Common myeloid progenitor, CD34-positive (primary cell): ENCODE measurements at regions not wholly inside any gene's neighbourhood (a gene's known extent, or its start where the extent isn't known, plus 50 kb on each side); places are given as distances from the start of the nearest gene placed in this dataset.

Source experiments
- CTCF ChIA-PET: fragments of 350-600 bp; sonication (Branson Sonifier 250); formaldehyde crosslinking; loops from one replicate; lab custom pipeline; 2021; ENCODE audit warnings: antibody characterized with exemption; lab: Charles Lee
- POLR2A ChIA-PET: fragments of 350-600 bp; sonication (Branson Sonifier 250); formaldehyde crosslinking; loops from one replicate; lab custom pipeline; 2021; ENCODE audit warnings: antibody characterized with exemption; lab: Charles Lee
- DNase-seq, 3 donors: peaks; one replicate each; pipeline versions ENCODE4 v3.0.0 to v3.0.0-alpha.2; 2013
- H3K27ac ChIP-seq, 2 experiments: 1 replicate in 1 of 2; 2 replicates in 1 of 2; pipeline ENCODE4 v1.7.0; 2013; ENCODE audit warnings: inconsistent platforms in 2 of 2, low read length in 2 of 2, mild to moderate bottlenecking in 2 of 2, low read depth in 1 of 2, moderate library complexity in 1 of 2; ENCODE audit not compliant: severe bottlenecking in 2 of 2, insufficient read depth in 1 of 2, poor library complexity in 1 of 2
- H3K27me3 ChIP-seq, 5 experiments: replicated peaks in 2 of 5; 1 replicate in 3 of 5; 2 replicates in 2 of 5; pipeline versions ENCODE4 v1.6.1 to v1.7.0; 2013; ENCODE audit warnings: low read length in 4 of 5, mild to moderate bottlenecking in 2 of 5, moderate library complexity in 2 of 5, inconsistent platforms in 1 of 5; ENCODE audit not compliant: insufficient read depth in 5 of 5, control insufficient read depth in 4 of 5
- H3K36me3 ChIP-seq, 4 experiments: 1 replicate in 2 of 4; 2 replicates in 2 of 4; pipeline versions ENCODE4 v1.6.1 to v1.7.0; 2013; ENCODE audit warnings: low read length in 3 of 4, control low read depth in 1 of 4, mild to moderate bottlenecking in 1 of 4; ENCODE audit not compliant: control insufficient read depth in 4 of 4, insufficient read depth in 4 of 4
- H3K4me1 ChIP-seq, 4 experiments: 1 replicate in 3 of 4; 2 replicates in 1 of 4; pipeline versions ENCODE4 v1.6.1 to v1.7.1; 2013; ENCODE audit warnings: low read length in 3 of 4, mild to moderate bottlenecking in 3 of 4, control low read depth in 1 of 4, inconsistent platforms in 1 of 4, moderate library complexity in 1 of 4; ENCODE audit not compliant: control insufficient read depth in 4 of 4, insufficient read depth in 4 of 4; ENCODE audit errors: control extremely low read depth in 1 of 4
- H3K4me3 ChIP-seq, 7 experiments: 1 replicate in 4 of 7; 2 replicates in 3 of 7; pipeline versions ENCODE4 v1.5.1 to v1.7.0; 2013; ENCODE audit warnings: mild to moderate bottlenecking in 7 of 7, low read length in 6 of 7, moderate library complexity in 6 of 7, inconsistent platforms in 2 of 7, low read depth in 2 of 7, control low read depth in 1 of 7; ENCODE audit not compliant: insufficient read depth in 4 of 7, control insufficient read depth in 1 of 7; ENCODE audit errors: extremely low read depth in 1 of 7
- H3K9me3 ChIP-seq, 5 experiments: 1 replicate in 4 of 5; 2 replicates in 1 of 5; pipeline versions ENCODE4 v1.6.1 to v1.7.1; 2013; ENCODE audit warnings: low read length in 4 of 5, mild to moderate bottlenecking in 2 of 5, inconsistent platforms in 1 of 5, low read depth in 1 of 5, moderate library complexity in 1 of 5; ENCODE audit not compliant: control insufficient read depth in 4 of 5, insufficient read depth in 2 of 5; ENCODE audit errors: control extremely low read depth in 1 of 5
- WGBS: methylation state at CpG from one replicate; pipeline ENCODE4 v1.1.5; 2013; ENCODE audit not compliant: insufficient coverage; 5-methylcytosine and 5-hydroxymethylcytosine counted together

DNA sequence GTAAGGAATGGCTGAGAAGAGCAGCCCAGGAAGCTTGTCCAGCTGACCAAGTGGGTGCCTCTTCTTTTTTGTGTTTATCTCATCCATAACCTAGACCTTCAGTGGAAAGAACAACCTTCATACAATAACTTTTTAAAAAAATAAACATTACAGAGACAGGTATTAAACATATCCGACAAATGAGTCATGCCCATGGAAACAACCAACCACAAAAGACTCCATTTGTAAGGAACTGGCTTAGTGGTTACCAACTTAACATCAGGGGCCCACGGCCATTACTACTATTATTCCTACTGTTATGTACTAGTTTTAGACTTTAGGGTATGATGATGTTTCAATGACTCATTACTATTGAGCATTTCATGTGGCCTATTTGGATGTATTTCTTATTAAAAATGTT is 191.7 kb upstream of the SERP2 start:
- H3K4me1 ChIP-seq, result no peaks in the 10 kb centered on the region
- no peak overlapping the region for H3K4me3 ChIP-seq
- ChIA-PET POLR2A (no interaction called here), CTCF (no interaction called here)
- no peak overlapping the region for H3K27ac ChIP-seq
- WGBS, result no CpG with 5 or more reads among the region's 2 CpGs
- H3K36me3 ChIP-seq, result no peaks in the 10 kb centered on the region
- H3K9me3 ChIP-seq, result peaks cover 0 to 2% (median 0%) of the 10 kb centered on the region in 5 experiments
- DNase-seq, result peak in 2 of 3 donors; percentile 14 to 39
- no peaks in the 10 kb centered on the region for H3K27me3 ChIP-seq

- Histone ChIP-seq H3K27ac (no peak overlapping the region), H3K4me3 (no peak overlapping the region), H3K36me3 (no peaks in the 10 kb centered on the region), H3K4me1 (no peaks in the 10 kb centered on the region), H3K9me3 (peaks cover 0 to 2% (median 0%) of the 10 kb centered on the region in 5 experiments), H3K27me3 (no peaks in the 10 kb centered on the region)
- DNase-seq, result no peak
- ChIA-PET POLR2A (no interaction called here), CTCF (no interaction called here)
- no CpG with 5 or more reads among the region's 1 CpG for whole genome bisulfite sequencing
Measured at GRCh38 chr13:44184740-44185139, 188.9 kb upstream of the SERP2 start.

DNA sequence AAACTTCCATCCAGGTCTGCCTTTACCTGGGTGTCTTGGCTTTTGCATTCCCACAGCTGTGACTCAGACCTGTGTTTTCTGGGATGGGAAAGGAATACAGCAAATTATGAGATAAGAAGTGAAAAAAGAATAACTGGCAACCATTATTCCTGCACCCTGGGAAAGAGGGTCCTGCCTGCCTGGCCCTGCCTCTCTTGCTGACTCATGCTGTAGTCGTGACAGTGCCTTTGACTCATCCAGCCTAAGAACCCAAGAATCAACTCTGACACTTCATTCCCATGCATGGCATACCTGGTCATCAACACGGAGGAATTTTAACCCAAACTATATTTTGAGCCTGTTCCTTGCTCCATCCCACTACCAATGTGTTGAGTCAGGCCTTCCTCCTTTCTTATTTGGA is 185.4 kb upstream of the SERP2 start:
- Histone ChIP-seq H3K4me1 (peaks cover 0 to 3% (median under 1%) of the 10 kb centered on the region in 4 experiments), H3K4me3 (no peak overlapping the region), H3K36me3 (no peaks in the 10 kb centered on the region), H3K27me3 (no peaks in the 10 kb centered on the region), H3K27ac (no peak overlapping the region), H3K9me3 (peaks cover 0 to 2% (median 0%) of the 10 kb centered on the region in 5 experiments)
- 94% methylated on average over 2 of the region's 2 CpGs for WGBS
- ChIA-PET POLR2A (no interaction called here), CTCF (no interaction called here)
- no peak for DNase-seq

DNA sequence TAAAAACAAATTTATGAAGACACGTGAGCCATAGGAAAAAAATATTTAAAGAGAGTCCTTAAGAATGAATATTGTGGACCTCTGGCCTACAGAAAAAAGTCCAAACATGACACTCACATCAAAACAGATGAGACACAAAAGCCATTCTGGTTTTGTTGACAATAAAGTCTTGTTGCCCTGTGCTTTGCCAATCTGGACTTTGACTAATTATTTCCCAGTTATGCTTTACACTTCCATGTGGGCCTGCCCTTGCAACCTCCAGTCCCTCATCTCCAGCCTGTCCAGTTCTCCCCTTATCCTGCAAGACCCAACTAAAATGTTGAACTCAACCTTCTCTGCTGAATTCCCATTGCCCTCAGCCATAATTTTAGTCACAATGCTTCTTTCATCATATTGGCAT is 184.5 kb upstream of the SERP2 start:
- no peaks in the 10 kb centered on the region for H3K36me3 ChIP-seq
- H3K4me1 ChIP-seq, result peaks cover 0 to 7% (median 1%) of the 10 kb centered on the region in 4 experiments
- ChIA-PET POLR2A (no interaction called here), CTCF (interaction anchor here (1.2 kb wide), 1 partner anchor 35 kb away, joined by 3 read pairs; no protein-coding TSS in a partner anchor)
- no peaks in the 10 kb centered on the region for H3K27me3 ChIP-seq
- no CpG with 5 or more reads among the region's 1 CpG for WGBS
- DNase-seq, result no peak
- no peak overlapping the region for H3K4me3 ChIP-seq
- no peaks in the 10 kb centered on the region for H3K9me3 ChIP-seq
- H3K27ac ChIP-seq, result no peak overlapping the region

DNA sequence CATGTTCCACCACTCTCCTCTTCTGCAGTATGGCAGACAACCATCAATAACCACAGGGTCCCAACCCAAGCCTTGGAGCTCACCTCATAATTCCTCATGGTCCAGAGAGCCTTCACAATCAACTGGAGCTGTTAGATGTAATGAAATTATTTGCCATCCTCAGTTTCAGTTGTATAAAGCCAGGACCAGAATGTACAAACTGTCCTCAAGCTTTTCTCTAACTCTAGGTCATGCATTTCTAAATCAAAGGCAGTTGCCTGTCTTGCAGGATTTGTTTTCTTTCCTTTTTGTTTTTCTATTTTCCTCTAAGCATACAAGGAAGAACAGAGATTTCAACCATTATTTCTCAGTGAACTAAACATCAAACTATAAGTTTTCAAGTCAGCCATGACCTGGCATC is 182.5 kb upstream of the SERP2 start:
- POLR2A ChIA-PET, result no interaction called here
- H3K36me3 ChIP-seq, result no peaks in the 10 kb centered on the region
- H3K4me3 ChIP-seq, result no peak overlapping the region
- no peak overlapping the region for H3K27ac ChIP-seq
- H3K4me1 ChIP-seq, result peaks cover 3 to 12% (median 7%) of the 10 kb centered on the region in 4 experiments
- CTCF ChIA-PET, result interaction anchor here (1.1 to 2.1 kb wide), 6 partner anchors 14 to 248 kb away, joined by 3 to 9 read pairs (median 4); no protein-coding TSS in a partner anchor
- DNase-seq, result no peak
- H3K9me3 ChIP-seq, result no peaks in the 10 kb centered on the region
- H3K27me3 ChIP-seq, result no peaks in the 10 kb centered on the region

GRCh38 chr13:44191504-44192171 is 182.0 kb upstream of the SERP2 start:
- no peak overlapping the region for H3K27ac ChIP-seq
- POLR2A ChIA-PET, result no interaction called here
- CTCF ChIA-PET, result interaction anchor here (1.0 to 2.1 kb wide), 9 partner anchors 14 to 248 kb away, joined by 3 to 9 read pairs (median 4); no protein-coding TSS in a partner anchor
- peak; percentile 53 to 74 (median 66) for DNase-seq
- peaks cover 3 to 15% (median 11%) of the 10 kb centered on the region in 4 experiments for H3K4me1 ChIP-seq
- no peak overlapping the region for H3K4me3 ChIP-seq
- H3K36me3 ChIP-seq, result no peaks in the 10 kb centered on the region
- H3K27me3 ChIP-seq, result no peaks in the 10 kb centered on the region
- no peaks in the 10 kb centered on the region for H3K9me3 ChIP-seq
- 80% methylated on average over 15 of the region's 15 CpGs for WGBS

DNA sequence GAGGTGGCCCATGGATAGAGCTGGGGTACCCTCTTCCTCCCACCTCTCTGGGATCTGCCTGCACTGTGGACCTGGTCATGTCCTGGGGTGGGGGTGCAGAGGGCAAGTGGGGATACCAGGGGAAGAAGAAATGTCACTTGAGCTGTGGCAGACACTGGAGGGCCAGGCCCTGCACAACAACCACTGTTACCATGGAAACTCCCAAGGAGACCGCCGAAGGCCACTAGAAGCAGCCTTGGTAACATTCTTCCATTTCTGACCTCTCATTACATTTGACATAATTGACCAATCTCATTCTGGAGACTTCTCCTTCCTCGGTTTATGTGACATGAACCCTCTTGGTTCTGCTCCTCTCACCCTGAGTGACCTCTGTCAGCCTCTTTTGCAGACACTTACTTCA is 179.9 kb upstream of the SERP2 start:
- ChIA-PET POLR2A (no interaction called here), CTCF (interaction anchor here (0.9 to 1.5 kb wide), 2 partner anchors 23 to 38 kb away, joined by 3 to 4 read pairs; no protein-coding TSS in a partner anchor)
- DNase-seq, result no peak
- H3K27me3 ChIP-seq, result no peaks in the 10 kb centered on the region
- no peaks in the 10 kb centered on the region for H3K9me3 ChIP-seq
- no peak overlapping the region for H3K27ac ChIP-seq
- no peaks in the 10 kb centered on the region for H3K36me3 ChIP-seq
- no peak overlapping the region for H3K4me3 ChIP-seq
- H3K4me1 ChIP-seq, result peaks cover 3 to 16% (median 12%) of the 10 kb centered on the region in 4 experiments
- WGBS, result 96% methylated on average over 3 of the region's 3 CpGs
